ENCODE measurements at regions not wholly inside any gene's neighbourhood (a gene's known extent, or its start where the extent isn't known, plus 50 kb on each side); places are given as distances from the start of the nearest gene placed in this dataset.
A peak's percentile ranks its signal among the peaks of the same experiment; 100 is the strongest.
"Not testable (repeated sequence)": the region's sequence is repeated elsewhere in the genome, so short reads cannot be mapped to it uniquely, and the experiment has no call there.

- peak; percentile 36 for DNase-seq
Measured at GRCh38 chr3:191882289-191882688, 421.3 kb downstream of the PYDC2 start.

GRCh38 chr3:191884132-191884531 lies 423.2 kb downstream of the PYDC2 start:
- no peak for DNase-seq

- no peak for DNase-seq
Measured at GRCh38 chr3:191889106-191889505, 428.1 kb downstream of the PYDC2 start.

DNA sequence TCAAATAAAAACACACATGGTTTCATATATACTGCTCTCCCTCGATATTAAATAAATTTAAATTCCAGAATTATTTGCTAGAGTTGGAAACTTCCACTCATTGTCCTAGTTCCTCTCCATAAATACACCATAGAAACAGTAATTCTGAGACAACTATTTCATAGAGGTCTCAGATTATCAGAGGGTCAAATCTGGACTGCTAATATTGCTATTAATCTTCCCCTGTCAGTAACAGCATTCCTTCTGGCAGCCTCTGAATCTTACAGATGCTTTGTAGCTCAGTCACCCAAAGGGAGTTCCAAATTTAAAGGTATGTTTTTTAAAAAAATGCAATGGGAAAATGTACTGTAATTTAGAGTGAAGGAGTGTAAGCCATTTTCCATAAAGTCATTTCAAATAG lies 428.8 kb downstream of the PYDC2 start:
- peak; percentile 12 for DNase-seq

- no peak for DNase-seq
Measured at GRCh38 chr3:191894406-191894805, 433.4 kb downstream of the PYDC2 start.

- no peak for DNase-seq
Measured at GRCh38 chr3:191901741-191902140, 440.8 kb downstream of the PYDC2 start.

GRCh38 chr3:191912616-191913204 lies 451.7 kb downstream of the PYDC2 start:
- no peak for DNase-seq

DNA sequence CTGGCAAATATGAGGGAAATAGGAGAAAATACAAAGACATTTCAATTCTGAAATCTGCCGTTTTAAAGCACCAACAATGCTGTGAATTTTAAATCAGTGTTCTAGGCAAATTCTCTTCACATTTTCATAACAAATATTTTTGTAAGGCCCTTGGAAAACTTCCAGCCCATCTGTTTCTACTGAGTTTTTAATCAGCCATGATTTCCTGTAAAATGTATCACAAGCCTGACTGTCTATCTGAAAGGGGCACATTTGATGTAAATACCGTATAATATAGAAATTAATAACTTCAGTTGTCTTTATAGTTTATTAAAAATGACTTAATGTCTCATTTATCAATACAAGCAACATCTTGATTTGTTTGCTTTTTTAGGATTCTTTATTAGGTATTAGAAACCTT lies 454.7 kb downstream of the PYDC2 start:
- DNase-seq: peak; percentile 9

DNA sequence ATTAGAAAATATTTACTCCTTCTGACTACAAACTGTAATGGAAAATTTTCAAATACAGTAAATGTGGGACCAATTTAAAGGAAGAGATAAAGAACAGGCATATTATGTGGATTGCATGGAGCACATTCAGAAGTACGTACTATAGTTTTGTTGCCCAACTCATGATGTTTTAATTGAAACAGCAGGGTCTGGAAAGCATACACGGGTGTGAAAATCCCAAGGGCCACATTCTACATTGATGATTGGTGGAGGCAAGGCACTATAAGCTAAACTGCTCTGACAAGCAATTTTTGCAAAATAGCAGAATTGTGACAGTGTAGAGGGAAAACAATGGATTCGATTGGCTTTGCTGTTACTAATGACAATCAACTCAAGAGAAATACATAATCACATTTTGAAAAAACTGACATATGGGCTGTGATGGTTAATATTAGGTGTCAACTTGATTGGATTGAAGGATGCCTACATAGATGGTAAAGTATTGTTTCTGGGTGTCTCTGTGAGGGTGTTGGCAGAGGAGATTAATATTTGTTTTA lies 458.6 kb downstream of the PYDC2 start:
- no peak for DNase-seq

DNA sequence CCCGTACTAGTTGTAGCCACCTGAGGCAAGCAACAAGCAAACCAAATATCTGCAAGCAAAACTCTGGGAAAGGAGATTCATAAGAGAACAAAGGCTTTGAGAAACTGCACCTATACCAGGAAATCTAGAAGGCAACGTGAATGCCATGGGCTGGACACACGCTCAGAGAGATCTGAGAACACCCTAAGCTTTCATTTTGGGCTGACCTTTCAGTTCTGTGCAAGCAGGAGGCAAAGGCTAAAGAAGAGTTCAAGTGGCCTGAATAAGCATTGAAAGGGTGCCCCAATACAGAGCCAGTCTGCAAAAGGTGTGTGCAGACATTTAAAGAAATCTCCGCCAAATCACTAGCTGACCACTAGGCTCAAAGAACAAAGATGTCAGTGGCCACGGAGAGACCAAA lies 461.6 kb downstream of the PYDC2 start:
- DNase-seq: no peak

GRCh38 chr3:191927183-191927817 lies 466.3 kb downstream of the PYDC2 start:
- DNase-seq: not testable (repeated sequence)

GRCh38 chr3:191927998-191928397 lies 467.0 kb downstream of the PYDC2 start:
- not testable (repeated sequence) for DNase-seq

- DNase-seq: no peak
Measured at GRCh38 chr3:191944835-191945234, 483.9 kb downstream of the PYDC2 start.

DNA sequence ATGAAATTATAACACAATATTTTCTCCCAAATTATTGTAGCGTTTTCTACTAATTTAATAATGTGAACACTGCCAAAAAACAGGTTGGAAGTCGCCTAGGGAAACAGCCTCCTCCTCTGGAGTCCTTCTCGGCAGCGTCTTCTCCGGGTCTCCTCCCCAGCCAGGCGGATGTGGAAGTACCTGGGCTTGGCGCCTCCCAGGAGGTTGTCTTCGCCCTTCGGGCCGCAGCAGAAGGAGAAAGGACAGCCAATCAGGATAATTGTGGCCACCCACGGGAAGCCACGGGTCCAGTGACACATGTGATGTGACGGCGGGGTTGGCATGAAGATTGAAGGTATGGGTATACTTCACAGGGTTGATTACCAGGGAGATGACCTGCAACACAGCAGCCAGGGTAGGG lies 491.2 kb downstream of the PYDC2 start:
- DNase-seq: no peak

DNA sequence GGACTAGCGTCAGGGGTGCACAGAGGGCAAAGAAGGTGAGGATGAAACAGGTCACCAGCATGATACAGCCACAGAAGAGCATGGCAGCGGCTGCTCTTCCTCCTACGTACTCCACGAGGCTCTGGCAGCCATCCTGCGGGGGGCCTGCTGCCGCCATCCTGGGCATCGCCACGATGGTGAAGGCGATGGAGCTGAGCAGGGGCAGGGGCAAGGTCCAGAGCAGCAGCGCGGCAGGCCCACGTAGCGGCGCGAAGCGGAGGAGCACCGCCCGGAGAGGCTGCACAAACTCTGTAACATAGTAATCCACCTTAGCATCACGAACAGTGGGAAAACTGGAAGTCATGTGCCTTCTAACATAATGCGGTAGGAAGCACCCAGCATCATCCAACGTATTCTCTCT lies 491.6 kb downstream of the PYDC2 start:
- no peak for DNase-seq

DNA sequence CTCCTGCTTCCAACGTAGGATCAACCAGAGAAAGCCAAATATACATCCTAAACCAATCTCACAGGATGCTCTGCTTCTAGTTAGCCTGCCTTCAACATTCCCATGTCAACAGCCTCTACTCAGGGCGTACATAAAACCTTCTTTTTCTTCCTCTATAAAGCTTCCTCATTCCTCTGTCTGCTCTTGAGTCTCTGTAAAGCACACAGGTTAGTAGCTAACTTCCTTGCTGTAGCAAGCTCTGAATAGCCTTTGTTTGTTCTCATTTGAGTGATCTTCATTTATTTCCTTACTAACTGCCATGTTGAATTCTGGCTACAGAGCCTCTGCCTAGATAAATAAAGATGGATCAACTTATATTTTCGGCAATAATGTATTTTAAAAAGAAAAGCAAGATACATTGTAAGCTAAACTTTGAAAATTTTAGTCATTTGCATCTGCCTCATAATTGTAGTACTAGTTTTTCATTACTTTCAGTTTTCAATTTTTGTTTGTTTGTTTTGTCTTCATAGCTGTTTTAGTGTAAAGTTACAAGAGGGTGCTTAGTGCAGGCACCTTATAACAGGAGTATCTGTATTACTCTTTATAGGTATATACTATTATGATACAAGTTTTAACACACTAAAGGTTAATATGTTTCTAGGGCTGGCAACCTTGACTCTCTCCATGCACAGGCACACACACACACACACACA lies 498.2 kb downstream of the PYDC2 start:
- no peak for DNase-seq

DNA sequence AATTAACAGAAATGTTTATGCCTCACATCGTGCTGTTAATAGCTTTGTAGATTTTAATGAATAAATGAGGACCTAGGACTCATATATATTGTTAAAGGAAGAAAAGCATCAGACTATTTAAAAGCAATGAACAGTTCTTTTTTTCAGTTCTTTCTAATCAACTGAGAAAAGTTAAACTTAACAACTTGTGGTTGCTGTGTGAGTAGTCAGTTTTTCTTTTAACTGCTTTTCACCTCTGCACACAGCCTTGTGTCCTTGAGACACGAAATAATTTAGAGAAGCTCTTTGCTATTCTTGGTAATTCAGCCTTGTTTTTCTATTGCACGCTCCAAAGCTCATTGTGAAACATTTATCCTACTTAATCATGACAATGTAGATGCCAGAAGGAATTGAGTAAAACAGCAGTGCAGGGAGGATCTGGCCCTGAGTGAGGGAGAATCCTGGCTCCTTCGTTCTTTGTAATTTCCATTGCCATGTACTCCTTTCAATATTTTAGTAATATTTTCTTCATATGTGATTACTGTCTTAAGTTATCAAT lies 499.0 kb downstream of the PYDC2 start:
- no peak for DNase-seq

DNA sequence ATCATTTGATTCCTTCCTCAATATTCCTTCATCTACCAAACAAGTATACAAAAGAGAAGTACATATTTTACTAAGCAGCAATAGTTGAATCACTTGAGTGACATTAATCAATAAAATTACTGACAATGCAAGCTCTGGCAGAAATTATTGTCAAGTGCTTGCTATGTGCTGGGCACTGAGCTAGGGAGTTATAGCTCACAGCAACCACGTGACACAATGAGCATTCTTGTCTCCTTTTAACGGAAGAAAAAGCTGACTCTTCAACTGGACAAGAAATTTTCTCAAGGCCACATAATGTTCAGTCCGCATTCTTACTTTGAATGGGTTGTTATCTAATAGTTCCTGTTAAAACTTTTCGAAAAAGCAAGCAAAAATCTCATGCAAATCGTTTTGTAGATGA lies 500.1 kb downstream of the PYDC2 start:
- no peak for DNase-seq

DNA sequence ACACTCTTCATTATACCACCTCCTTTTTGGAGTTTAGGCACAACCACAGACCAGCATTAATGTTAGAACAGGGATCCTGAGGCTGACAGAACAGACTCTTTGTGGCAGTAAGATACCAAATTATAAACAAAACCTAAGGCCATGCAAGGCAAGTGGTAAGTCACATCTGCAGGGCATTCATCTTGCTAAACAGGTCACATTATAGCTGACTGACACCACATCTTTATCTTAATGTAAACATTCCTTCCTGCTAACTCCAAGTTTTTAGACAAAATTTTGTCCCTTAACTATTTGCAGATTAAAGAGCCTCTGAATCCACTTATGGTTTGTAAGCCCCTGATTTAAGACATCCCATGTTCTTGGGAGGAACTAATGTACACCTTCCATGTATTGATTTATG lies 500.6 kb downstream of the PYDC2 start:
- DNase-seq: peak; percentile 11

- DNase-seq: no peak
Measured at GRCh38 chr3:191962324-191962723, 501.4 kb downstream of the PYDC2 start.

DNA sequence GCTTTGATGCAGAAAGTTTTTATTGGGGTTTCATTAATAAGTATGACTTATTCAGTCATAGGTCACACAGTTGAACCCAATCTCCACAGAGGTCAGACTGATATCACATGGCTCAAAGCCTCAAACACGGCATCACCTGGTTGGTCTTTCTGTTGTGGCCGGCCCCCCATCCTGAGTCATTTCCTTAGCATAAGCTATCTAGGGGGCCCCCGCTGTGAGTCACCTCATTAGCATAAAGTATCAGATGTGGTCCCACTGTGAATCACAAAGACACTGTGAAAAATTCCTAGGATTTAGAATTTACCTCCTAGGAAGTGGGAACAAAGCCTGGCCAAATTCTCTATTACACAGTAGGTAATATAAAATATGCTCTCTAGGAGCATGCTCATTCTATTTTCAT lies 502.2 kb downstream of the PYDC2 start:
- peak; percentile 64 for DNase-seq

DNA sequence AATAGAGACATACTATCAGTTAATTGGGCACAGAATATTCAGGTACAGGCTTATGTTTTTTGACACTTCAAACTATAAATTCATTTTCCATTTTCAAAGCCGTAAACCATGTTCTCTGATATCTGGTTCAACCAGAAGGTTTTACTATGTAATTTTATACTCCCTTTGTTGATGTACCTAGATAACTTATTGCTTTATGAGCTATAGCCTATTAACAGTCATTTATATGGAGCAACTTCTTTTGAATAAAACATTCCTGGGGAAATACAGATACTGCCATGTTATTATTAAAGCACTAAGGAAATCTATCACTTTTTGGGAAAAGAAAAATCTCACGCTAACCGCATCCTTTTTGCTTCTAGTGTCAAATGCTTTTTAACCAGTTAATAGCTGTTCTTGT lies 505.6 kb downstream of the PYDC2 start:
- no peak for DNase-seq

- DNase-seq: no peak
Measured at GRCh38 chr3:191968299-191968698, 507.3 kb downstream of the PYDC2 start.
